Neural cell (in vitro differentiated cells): ENCODE measurements at regions not wholly inside any gene's neighbourhood (a gene's known extent, or its start where the extent isn't known, plus 50 kb on each side); places are given as distances from the start of the nearest gene placed in this dataset.

Experiments used
- H2AFZ ChIP-seq: fragments of 200-600, 300-800 bp; sonication (generic), shearing (Covaris generic); 2 replicates; pipeline ENCODE4 v1.6.0; 2014; ENCODE audit warnings: low read depth, mild to moderate bottlenecking, antibody characterized with exemption, low read length, moderate library complexity
- H3F3A ChIP-seq: fragments of 200-600 bp; shearing (Covaris generic); 2 replicates; pipeline ENCODE4 v1.6.1; 2016; ENCODE audit warnings: mild to moderate bottlenecking, moderate library complexity, mixed read lengths, antibody characterized with exemption, low read length; ENCODE audit not compliant: insufficient read depth, poor library complexity, severe bottlenecking
- H3K27ac ChIP-seq: fragments of 200-600, 300-800 bp; sonication (generic), shearing (Covaris generic); 2 replicates; pipeline ENCODE4 v1.5.1; 2014; ENCODE audit warnings: mild to moderate bottlenecking, low read length, moderate library complexity
- H3K27me3 ChIP-seq: fragments of 300-800, 200-600 bp; sonication (generic), shearing (Covaris generic); 2 replicates; pipeline ENCODE4 v1.6.0; 2014; ENCODE audit warnings: mild to moderate bottlenecking, low read depth, low read length, moderate library complexity; ENCODE audit not compliant: insufficient read depth
- H3K36me3 ChIP-seq: fragments of 300-800, 200-600 bp; sonication (generic), shearing (Covaris generic); 2 replicates; pipeline ENCODE4 v1.5.1; 2014; ENCODE audit warnings: mild to moderate bottlenecking, antibody characterized with exemption, low read length, moderate library complexity; ENCODE audit not compliant: insufficient read depth
- H3K4me2 ChIP-seq: fragments of 300-800, 200-600 bp; sonication (generic), shearing (Covaris generic); 2 replicates; pipeline ENCODE4 v1.6.0; 2014; ENCODE audit warnings: mild to moderate bottlenecking, low read length
- H3K4me3 ChIP-seq: fragments of 300-800, 200-600 bp; sonication (generic), shearing (Covaris generic); 2 replicates; pipeline ENCODE4 v1.5.1; 2014; ENCODE audit warnings: mild to moderate bottlenecking, low read length, moderate library complexity
- H3K79me2 ChIP-seq: fragments of 200-600 bp; shearing (Covaris generic); replicated peaks from 2 replicates; pipeline ENCODE4 v1.6.0; 2014; ENCODE audit warnings: mild to moderate bottlenecking, low read length, moderate library complexity; ENCODE audit not compliant: insufficient read depth
- H3K9ac ChIP-seq: fragments of 300-800, 200-600 bp; sonication (generic), shearing (Covaris generic); 2 replicates; pipeline ENCODE4 v1.6.1; 2016; ENCODE audit warnings: mild to moderate bottlenecking, low read length, mixed read lengths
- H3K9me2 ChIP-seq: fragments of 200-600 bp; shearing (Covaris generic); 2 replicates; pipeline ENCODE4 v1.6.1; 2016; ENCODE audit warnings: mild to moderate bottlenecking, low read length, mixed read lengths; ENCODE audit not compliant: insufficient read depth
- H3K9me3 ChIP-seq: fragments of 200-600, 300-800 bp; sonication (generic), shearing (Covaris generic); 2 replicates; pipeline ENCODE4 v1.6.1; 2016; ENCODE audit warnings: mild to moderate bottlenecking, mixed run types, low read length, moderate library complexity, mixed read lengths
- H4K20me1 ChIP-seq: fragments of 200-600 bp; shearing (Covaris generic); 2 replicates; pipeline ENCODE4 v1.6.1; 2016; ENCODE audit warnings: mild to moderate bottlenecking, mixed run types; ENCODE audit not compliant: insufficient read depth
- EP300 ChIP-seq: fragments of 450-650 bp; conservative IDR thresholded peaks from 2 replicates; pipeline ENCODE4 v1.6.1; 2014; ENCODE audit warnings: antibody characterized with exemption, mild to moderate bottlenecking, moderate library complexity; ENCODE audit not compliant: poor library complexity, severe bottlenecking
- EZH2 ChIP-seq: fragments of 200-600, 300-800 bp; shearing (Covaris generic), sonication (generic); IDR thresholded peaks from 2 replicates; pipeline ENCODE4 v1.6.1; 2014; ENCODE audit warnings: antibody characterized with exemption, low read length, borderline replicate concordance, mild to moderate bottlenecking; ENCODE audit not compliant: insufficient read depth, poor library complexity, severe bottlenecking
- MXI1 ChIP-seq: fragments of 450-650 bp; conservative IDR thresholded peaks from 2 replicates; pipeline ENCODE4 v1.6.1; 2014; ENCODE audit warnings: antibody characterized with exemption, mild to moderate bottlenecking; ENCODE audit not compliant: poor library complexity, severe bottlenecking
- POLR2AphosphoS5 ChIP-seq: IDR thresholded peaks from 2 replicates; pipeline ENCODE4 v1.6.1; 2012
- RAD21 ChIP-seq: fragments of 450-650 bp; conservative IDR thresholded peaks from 2 replicates; pipeline ENCODE4 v1.6.1; 2014; ENCODE audit warnings: antibody characterized with exemption, mild to moderate bottlenecking, moderate library complexity
- SMC3 ChIP-seq: fragments of 450-650 bp; conservative IDR thresholded peaks from 2 replicates; pipeline ENCODE4 v1.6.1; 2014; ENCODE audit warnings: antibody characterized with exemption, mild to moderate bottlenecking, moderate library complexity; ENCODE audit not compliant: poor library complexity
- TAF1 ChIP-seq: IDR thresholded peaks from 2 replicates; pipeline ENCODE4 v1.6.1; 2012; ENCODE audit warnings: low read depth
- TF ChIP-seq, protein P1 (sequence below): fragments of 450-650 bp; IDR thresholded peaks from 2 replicates; pipeline ENCODE4 v1.5.1; 2014; ENCODE audit warnings: antibody characterized with exemption, mild to moderate bottlenecking, moderate library complexity; ENCODE audit not compliant: poor library complexity, severe bottlenecking
- TF ChIP-seq, protein P2 (sequence below): IDR thresholded peaks from 2 replicates; pipeline ENCODE4 v1.6.1; 2012; ENCODE audit warnings: borderline replicate concordance

DNA sequence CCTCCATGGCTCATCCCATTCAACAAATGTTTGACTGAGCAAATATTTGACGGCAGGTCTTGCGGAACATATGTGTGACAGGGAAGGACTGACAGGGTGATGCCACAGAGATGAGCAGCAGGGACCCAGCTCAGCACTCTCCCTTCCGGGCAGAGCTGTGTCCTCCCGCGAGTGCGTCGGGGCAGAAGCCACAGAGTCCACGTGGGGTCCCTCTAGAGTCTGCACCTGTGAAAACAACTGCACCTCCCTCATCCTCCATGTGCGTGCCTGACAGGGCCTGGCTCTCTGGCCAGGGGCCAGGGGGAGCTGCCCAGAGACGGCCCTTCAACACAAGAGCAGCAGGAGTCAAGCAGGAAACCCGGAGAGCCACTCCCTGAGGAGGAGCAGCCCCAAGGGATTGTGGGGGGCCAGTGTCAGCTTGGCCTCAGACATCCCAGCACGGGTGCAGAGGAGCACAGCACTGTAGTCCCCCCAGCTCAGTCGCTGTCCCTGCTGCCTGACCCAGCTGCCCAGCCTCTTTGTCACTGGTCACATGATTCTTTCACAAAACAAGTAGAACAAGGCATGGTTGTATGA is 83.6 kb upstream of the TMEM72 start:
- H4K20me1 ChIP-seq: no peaks in the 10 kb centered on the region
- no peaks in the 10 kb centered on the region for H3K9me3 ChIP-seq
- no peak overlapping the region for H3K4me3 ChIP-seq
- no peak overlapping the region for H3K27ac ChIP-seq
- H2AFZ ChIP-seq: no peak overlapping the region
- no peaks in the 10 kb centered on the region for H3F3A ChIP-seq
- H3K36me3 ChIP-seq: no peaks in the 10 kb centered on the region
- H3K9ac ChIP-seq: no peak overlapping the region
- no peak overlapping the region for H3K4me2 ChIP-seq
- TF ChIP-seq POLR2AphosphoS5 (no peak), MXI1 (no peak), EZH2 (no peak), TAF1 (no peak), EP300 (no peak), RAD21 (no peak), SMC3 (no peak)
- TF ChIP-seq, protein P1, sequence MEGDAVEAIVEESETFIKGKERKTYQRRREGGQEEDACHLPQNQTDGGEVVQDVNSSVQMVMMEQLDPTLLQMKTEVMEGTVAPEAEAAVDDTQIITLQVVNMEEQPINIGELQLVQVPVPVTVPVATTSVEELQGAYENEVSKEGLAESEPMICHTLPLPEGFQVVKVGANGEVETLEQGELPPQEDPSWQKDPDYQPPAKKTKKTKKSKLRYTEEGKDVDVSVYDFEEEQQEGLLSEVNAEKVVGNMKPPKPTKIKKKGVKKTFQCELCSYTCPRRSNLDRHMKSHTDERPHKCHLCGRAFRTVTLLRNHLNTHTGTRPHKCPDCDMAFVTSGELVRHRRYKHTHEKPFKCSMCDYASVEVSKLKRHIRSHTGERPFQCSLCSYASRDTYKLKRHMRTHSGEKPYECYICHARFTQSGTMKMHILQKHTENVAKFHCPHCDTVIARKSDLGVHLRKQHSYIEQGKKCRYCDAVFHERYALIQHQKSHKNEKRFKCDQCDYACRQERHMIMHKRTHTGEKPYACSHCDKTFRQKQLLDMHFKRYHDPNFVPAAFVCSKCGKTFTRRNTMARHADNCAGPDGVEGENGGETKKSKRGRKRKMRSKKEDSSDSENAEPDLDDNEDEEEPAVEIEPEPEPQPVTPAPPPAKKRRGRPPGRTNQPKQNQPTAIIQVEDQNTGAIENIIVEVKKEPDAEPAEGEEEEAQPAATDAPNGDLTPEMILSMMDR: no peak
- TF ChIP-seq, protein P2, sequence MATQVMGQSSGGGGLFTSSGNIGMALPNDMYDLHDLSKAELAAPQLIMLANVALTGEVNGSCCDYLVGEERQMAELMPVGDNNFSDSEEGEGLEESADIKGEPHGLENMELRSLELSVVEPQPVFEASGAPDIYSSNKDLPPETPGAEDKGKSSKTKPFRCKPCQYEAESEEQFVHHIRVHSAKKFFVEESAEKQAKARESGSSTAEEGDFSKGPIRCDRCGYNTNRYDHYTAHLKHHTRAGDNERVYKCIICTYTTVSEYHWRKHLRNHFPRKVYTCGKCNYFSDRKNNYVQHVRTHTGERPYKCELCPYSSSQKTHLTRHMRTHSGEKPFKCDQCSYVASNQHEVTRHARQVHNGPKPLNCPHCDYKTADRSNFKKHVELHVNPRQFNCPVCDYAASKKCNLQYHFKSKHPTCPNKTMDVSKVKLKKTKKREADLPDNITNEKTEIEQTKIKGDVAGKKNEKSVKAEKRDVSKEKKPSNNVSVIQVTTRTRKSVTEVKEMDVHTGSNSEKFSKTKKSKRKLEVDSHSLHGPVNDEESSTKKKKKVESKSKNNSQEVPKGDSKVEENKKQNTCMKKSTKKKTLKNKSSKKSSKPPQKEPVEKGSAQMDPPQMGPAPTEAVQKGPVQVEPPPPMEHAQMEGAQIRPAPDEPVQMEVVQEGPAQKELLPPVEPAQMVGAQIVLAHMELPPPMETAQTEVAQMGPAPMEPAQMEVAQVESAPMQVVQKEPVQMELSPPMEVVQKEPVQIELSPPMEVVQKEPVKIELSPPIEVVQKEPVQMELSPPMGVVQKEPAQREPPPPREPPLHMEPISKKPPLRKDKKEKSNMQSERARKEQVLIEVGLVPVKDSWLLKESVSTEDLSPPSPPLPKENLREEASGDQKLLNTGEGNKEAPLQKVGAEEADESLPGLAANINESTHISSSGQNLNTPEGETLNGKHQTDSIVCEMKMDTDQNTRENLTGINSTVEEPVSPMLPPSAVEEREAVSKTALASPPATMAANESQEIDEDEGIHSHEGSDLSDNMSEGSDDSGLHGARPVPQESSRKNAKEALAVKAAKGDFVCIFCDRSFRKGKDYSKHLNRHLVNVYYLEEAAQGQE: no peak
- H3K27me3 ChIP-seq: no peaks in the 10 kb centered on the region
- no peaks in the 10 kb centered on the region for H3K9me2 ChIP-seq
- H3K79me2 ChIP-seq: no peaks in the 10 kb centered on the region

DNA sequence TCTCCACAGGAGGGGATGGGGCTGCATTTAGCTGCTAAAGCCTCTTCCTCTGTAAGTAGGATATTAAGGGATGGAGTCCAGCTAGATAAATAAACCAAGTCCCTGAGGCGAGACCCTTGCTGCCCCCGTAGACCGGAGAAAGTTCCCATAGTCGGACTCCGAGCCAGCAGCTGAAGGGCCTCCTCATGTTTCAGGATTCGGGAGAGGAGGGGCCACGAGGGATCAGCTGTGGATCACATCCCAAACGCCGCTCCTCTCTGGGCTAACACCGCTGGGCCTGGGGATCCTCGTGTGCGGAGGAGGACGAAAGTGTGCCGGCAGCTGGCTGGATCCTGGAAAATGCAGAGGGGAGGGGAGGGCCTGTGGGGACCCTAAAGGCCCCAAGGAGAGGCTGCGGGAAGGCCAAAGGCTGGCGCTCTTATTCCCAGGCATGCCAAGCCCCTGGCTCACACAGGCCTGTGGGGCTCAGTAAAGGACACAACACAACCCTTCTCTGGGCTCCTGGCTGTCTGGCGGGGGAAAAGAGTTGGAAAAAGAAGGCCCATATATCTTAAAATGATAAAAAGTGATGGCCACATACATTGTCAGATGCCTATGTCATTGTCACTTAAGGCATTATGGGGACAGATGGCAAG is 82.5 kb upstream of the TMEM72 start:
- H3K36me3 ChIP-seq: no peaks in the 10 kb centered on the region
- H3K9ac ChIP-seq: no peak overlapping the region
- H3K9me3 ChIP-seq: no peaks in the 10 kb centered on the region
- no peak overlapping the region for H3K27ac ChIP-seq
- H2AFZ ChIP-seq: no peak overlapping the region
- no peaks in the 10 kb centered on the region for H3K9me2 ChIP-seq
- no peak overlapping the region for H3K4me3 ChIP-seq
- H3K27me3 ChIP-seq: no peaks in the 10 kb centered on the region
- TF ChIP-seq SMC3 (no peak), EP300 (no peak), MXI1 (no peak), RAD21 (no peak), EZH2 (no peak), TAF1 (no peak), POLR2AphosphoS5 (no peak)
- TF ChIP-seq, protein P1: no peak
- TF ChIP-seq, protein P2: no peak
- H4K20me1 ChIP-seq: no peaks in the 10 kb centered on the region
- no peaks in the 10 kb centered on the region for H3F3A ChIP-seq
- no peak overlapping the region for H3K4me2 ChIP-seq
- no peaks in the 10 kb centered on the region for H3K79me2 ChIP-seq
